ENCODE measurements at regions not wholly inside any gene's neighbourhood (a gene's known extent, or its start where the extent isn't known, plus 50 kb on each side); places are given as distances from the start of the nearest gene placed in this dataset.

DNA sequence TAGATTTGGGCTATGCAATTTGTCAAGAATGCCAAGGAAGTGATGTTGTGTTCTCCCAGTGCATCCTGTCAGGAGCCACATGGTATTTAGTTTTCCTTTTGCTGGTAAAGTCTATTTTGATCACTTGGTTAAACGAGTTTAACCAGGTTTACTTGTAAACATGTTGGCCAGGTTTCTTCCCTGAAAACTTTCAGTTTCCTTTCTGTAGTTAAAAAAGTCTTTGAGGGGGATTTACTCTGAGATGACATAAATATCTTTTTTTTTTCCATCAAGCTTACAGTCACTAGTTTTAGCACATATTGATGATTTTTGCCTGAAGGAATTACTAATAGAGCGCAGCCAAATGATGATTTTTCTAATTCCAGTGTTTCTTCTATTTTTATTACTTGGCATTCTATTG is 320.5 kb downstream of the PHF14 start:
- TF ChIP-seq CTCF (IDR thresholded peaks at IDR 0.05 in 4 of 5, conservative IDR thresholded peaks at IDR 0.05 in 1 of 5) = no peak
- TF ChIP-seq POLR2A (IDR thresholded peaks at IDR 0.05) = no peak
